Epithelial cell of esophagus (primary cell): ENCODE measurements at regions not wholly inside any gene's neighbourhood (a gene's known extent, or its start where the extent isn't known, plus 50 kb on each side); places are given as distances from the start of the nearest gene placed in this dataset.

Experiments used
- DNase-seq: peaks from one replicate; pipeline ENCODE4 v3.0.0; 2010; ENCODE audit warnings: low read depth
- H3K4me3 ChIP-seq: 2 replicates; pipeline ENCODE4 v1.5.1; 2011; ENCODE audit warnings: mild to moderate bottlenecking, low read length, control low read depth
- CTCF ChIP-seq: IDR thresholded peaks from 2 replicates; pipeline ENCODE4 v1.5.1; 2011; ENCODE audit warnings: low read depth, mild to moderate bottlenecking, low read length, control low read depth, inconsistent platforms; ENCODE audit not compliant: insufficient read depth; ENCODE audit errors: missing control alignments

DNA sequence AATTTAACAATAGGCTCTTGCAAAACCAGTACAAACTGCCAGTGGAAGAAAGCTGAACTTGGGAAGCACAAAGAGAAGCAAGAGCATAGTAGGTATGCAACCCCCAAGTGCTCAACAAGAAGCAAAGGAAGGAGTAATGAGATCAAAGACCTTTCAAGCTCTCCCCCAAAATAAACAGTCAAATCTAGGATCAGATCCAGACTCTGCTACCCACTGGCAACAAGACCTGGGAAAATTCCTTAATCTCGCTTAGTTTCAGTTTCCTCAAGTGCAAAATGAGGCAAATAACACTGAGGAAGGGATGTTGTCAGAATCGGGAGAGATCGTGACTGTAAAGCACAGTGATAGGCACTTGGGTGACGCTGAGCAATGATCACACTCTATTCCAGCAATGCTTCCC lies 329.2 kb downstream of the TNS1 start:
- DNase-seq: no peak
- no peak for TF ChIP-seq CTCF
- H3K4me3 ChIP-seq: no peak overlapping the region

DNA sequence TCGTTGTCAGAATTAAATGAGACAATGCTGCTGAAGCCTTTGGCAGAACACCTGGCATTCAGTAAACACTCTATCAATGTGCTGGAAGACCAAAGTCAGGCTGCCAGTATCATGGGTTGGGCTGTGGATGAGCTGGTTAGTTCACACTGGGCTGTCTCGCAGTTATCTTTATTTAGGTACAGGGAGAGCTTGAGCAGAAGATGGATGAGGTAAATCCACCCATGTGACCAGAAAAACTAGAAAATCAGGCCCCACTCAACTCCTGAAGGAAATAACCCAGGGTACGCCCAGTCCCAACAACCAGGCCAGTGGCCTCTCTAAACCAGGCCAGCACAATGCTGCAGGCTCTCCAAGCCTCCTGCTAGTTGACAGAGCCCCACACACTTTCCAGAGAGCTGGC lies 330.3 kb downstream of the TNS1 start:
- peak; percentile 85 for DNase-seq
- H3K4me3 ChIP-seq: no peak overlapping the region
- no peak for TF ChIP-seq CTCF

- DNase-seq: peak; percentile 28
- no peak overlapping the region for H3K4me3 ChIP-seq
- TF ChIP-seq CTCF: no peak
Measured at GRCh38 chr2:217671871-217672270, 330.9 kb downstream of the TNS1 start.

DNA sequence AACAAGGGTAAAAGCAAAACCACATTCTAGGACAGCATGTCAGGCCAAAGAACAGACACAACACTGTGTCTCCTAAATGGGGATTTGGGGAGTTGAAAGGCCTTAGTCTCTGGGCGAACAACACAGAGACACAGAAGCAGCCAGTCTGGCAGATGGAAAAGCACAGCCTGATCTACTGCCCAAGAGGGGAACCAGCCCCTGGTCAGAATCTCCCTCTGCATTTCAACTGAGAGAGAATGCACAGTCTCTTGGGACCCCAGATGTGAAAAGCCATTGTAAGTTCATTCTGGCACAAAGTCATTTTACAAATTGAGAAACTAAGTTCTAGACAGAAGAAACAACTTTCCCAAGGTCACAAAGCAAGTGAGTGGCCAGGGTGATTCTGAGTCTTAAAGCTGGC lies 331.7 kb downstream of the TNS1 start:
- no peak for TF ChIP-seq CTCF
- DNase-seq: no peak
- no peak overlapping the region for H3K4me3 ChIP-seq

DNA sequence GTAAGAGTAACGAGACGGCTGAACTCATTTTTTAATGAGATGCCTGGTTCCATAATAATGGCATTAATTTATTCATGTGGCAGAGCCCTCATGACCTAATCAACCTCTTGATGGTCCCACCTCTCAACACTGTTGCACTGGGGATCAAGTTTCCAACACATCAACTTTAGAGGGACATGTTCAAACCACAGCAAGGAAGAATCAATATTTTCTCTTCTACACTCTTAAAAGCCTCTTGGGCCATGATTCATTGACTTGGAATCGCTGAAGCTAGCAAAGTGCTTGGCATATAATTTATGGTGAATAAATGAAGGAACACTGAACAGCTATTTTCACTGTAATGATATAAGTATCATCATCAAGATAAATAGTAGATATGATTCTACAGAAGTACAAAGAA lies 333.0 kb downstream of the TNS1 start:
- no peak overlapping the region for H3K4me3 ChIP-seq
- TF ChIP-seq CTCF: no peak
- DNase-seq: peak; percentile 15

DNA sequence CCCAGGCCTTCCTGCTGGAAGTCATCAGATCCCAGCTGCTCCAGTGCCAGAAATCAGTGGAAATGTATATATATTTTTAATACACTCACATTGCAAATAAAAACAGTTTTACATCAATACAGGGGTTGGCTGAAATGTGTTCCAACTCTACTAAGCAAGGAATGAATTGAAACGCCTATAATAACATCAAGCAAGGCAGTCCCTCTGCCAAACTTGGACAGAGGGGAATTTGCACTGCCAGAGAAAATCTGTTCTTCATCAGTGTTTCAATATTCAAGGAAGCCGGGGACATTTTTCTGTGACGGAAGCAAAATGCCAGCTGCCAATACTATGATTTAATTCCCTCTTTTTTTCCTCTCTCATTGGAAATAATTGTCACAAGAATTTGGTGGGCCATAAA lies 335.3 kb downstream of the TNS1 start:
- no peak overlapping the region for H3K4me3 ChIP-seq
- no peak for TF ChIP-seq CTCF
- no peak for DNase-seq

DNA sequence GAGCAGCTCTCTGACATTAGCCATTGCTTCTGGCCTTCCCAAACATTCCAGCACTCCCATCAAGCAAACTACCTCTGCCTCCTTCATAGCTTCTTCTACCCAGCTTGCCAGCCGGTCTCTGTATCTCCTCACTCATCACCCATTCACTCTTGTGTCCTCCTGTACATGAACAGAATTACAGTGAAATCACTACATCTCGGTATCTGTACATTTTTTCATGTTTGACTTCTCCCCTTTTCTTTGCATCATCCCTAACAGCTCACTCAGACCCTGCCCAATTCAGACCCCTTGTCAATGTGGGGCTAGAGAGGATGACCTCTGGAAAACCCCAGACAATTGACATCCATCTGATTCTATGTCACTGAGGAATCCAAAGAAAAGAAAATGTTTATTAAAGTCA lies 335.8 kb downstream of the TNS1 start:
- TF ChIP-seq CTCF: no peak

More for the DNA sequence above, 335.8 kb downstream of the TNS1 start:
- DNase-seq: no peak
- no peak overlapping the region for H3K4me3 ChIP-seq
